Thoracic aorta (tissue), 2 donors: ENCODE measurements at regions not wholly inside any gene's neighbourhood (a gene's known extent, or its start where the extent isn't known, plus 50 kb on each side); places are given as distances from the start of the nearest gene placed in this dataset.

Source experiments
- ATAC-seq: fragments of 150-250 bp; one replicate; pipeline ENCODE4 v1.8.0; 2017; ENCODE audit warnings: low read depth; ENCODE audit not compliant: insufficient number of reproducible peaks, low FRiP score
- DNase-seq: peaks from one replicate; pipeline ENCODE4 v3.0.0-alpha.2; 2020; ENCODE audit warnings: low spot score
- H3K27ac ChIP-seq, 2 donors: fragments of 200-600 bp; sonication (generic); 1 replicate in 1 of 2; 2 replicates in 1 of 2; pipeline ENCODE4 v1.5.1; 2016; ENCODE audit warnings: mild to moderate bottlenecking in 2 of 2, moderate library complexity in 2 of 2
- H3K27me3 ChIP-seq: fragments of 200-600 bp; sonication (generic); replicated peaks from 2 replicates; pipeline ENCODE4 v1.6.0; 2016; ENCODE audit warnings: mild to moderate bottlenecking; ENCODE audit not compliant: insufficient read depth
- H3K36me3 ChIP-seq: fragments of 200-600 bp; sonication (generic); one replicate; pipeline ENCODE4 v1.5.1; 2016
- H3K4me1 ChIP-seq, 2 donors: fragments of 200-600 bp; sonication (generic); 1 replicate in 1 of 2; 2 replicates in 1 of 2; pipeline versions ENCODE4 v1.5.1 to v1.6.0; 2016; ENCODE audit warnings: low read depth in 2 of 2, mild to moderate bottlenecking in 1 of 2; ENCODE audit not compliant: control insufficient read depth in 1 of 2
- H3K4me3 ChIP-seq: fragments of 200-600 bp; sonication (generic); 2 replicates; pipeline ENCODE4 v1.5.1; 2016; ENCODE audit warnings: mild to moderate bottlenecking
- H3K9me3 ChIP-seq: fragments of 200-600 bp; sonication (generic); 2 replicates; pipeline ENCODE4 v1.5.1; 2016
- TF ChIP-seq, protein P1 (sequence below): fragments of 200-600 bp; sonication (generic); IDR thresholded peaks from one replicate; pipeline ENCODE4 v1.5.1; 2019; ENCODE audit warnings: antibody characterized with exemption

DNA sequence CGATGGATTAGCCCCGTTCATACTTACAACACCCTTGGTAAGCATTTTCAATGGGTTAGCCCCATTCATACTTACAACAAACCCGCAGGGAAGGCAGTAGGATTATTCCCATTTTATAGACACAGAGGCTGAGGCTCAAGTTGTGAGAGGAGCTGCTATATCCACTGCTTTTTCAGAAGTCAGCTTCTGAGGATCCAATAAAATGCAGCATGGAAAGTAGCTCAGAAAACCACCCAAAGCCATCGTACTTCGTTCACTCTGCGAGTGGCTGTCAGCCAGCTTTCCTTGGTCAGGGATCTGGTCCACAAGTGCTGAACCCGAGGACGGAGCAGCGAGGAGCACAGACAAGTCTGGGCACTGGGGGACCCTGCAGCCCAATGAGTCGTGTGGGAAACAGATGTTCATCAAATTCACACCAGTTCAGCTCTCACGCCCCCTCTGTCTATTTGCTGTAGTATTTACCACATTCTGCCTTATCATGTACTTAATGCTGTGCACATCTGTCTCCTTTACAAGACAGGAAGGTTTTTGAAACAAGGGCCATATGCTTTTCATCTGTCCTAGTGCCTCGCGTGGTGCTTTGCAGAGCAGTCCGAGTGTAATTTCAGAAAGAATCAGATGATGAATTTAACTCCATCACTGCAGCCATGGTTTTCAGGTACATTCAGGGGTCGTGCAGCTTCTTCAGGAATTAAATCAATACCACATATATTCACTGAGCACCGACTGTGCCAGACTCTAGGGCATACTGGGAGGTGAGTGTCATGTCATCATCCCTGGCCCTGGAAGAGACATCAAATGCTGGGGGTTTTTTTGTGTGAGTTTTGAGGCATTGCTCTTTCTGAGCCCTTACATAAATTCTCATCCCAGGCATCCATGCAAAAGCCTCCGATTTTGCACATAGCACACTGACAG lies 256.9 kb downstream of the CDH26 start:
- Histone ChIP-seq H3K4me3 (no peak overlapping the region), H3K27me3 (no peaks in the 10 kb centered on the region), H3K36me3 (no peaks in the 10 kb centered on the region), H3K9me3 (no peaks in the 10 kb centered on the region), H3K4me1 (no peaks in the 10 kb centered on the region), H3K27ac (no peak overlapping the region)
- TF ChIP-seq, protein P1, sequence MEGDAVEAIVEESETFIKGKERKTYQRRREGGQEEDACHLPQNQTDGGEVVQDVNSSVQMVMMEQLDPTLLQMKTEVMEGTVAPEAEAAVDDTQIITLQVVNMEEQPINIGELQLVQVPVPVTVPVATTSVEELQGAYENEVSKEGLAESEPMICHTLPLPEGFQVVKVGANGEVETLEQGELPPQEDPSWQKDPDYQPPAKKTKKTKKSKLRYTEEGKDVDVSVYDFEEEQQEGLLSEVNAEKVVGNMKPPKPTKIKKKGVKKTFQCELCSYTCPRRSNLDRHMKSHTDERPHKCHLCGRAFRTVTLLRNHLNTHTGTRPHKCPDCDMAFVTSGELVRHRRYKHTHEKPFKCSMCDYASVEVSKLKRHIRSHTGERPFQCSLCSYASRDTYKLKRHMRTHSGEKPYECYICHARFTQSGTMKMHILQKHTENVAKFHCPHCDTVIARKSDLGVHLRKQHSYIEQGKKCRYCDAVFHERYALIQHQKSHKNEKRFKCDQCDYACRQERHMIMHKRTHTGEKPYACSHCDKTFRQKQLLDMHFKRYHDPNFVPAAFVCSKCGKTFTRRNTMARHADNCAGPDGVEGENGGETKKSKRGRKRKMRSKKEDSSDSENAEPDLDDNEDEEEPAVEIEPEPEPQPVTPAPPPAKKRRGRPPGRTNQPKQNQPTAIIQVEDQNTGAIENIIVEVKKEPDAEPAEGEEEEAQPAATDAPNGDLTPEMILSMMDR, result no peak
- DNase-seq (no peak), ATAC-seq (no peak)

DNA sequence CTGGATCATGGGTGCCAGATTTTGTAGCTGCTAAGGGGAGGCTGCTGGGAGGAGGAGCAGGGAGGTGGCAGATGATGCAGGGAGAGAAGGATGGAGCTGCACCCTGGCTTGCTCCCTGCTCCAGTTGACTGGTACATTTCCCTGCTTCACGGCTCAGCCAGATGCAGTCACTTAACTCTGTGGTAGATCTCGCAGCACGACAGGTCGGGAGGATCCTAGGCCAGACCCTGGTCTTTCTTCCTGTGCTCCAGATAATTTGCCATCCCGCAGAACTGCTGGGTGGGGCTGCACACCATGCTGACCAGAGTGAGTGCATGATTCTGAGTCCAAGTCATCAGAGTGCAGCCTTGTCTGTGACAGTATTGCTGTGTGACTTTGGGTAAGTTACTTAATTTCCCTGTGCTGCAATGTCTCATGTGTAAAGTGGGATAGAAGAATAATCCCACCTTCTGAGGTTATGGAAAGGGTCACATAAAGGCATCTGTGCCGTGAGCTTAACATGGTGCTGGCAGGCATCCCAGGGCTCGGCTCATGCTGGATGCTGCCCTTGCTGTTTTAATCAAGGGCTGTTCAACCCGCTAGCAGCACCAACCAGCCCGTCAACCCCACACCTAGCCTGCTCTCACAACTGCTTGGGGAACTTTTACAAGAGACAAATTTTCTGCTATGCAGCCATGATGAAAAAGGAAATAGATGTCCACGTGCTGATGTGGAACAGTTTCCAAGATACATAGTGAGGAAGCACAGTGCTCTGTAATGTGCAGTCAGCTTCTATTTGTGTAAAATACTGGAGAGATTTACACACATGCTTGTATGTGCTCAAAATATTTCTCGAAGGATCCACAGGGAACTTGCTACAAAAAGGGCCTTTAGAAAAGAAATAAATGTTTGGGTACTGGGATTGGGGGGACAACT lies 257.9 kb downstream of the CDH26 start:
- TF ChIP-seq, protein P1, result no peak
- Histone ChIP-seq H3K36me3 (no peaks in the 10 kb centered on the region), H3K27ac (no peak overlapping the region), H3K4me3 (no peak overlapping the region), H3K9me3 (no peaks in the 10 kb centered on the region), H3K27me3 (no peaks in the 10 kb centered on the region), H3K4me1 (no peaks in the 10 kb centered on the region)
- ATAC-seq (no peak), DNase-seq (no peak)

DNA sequence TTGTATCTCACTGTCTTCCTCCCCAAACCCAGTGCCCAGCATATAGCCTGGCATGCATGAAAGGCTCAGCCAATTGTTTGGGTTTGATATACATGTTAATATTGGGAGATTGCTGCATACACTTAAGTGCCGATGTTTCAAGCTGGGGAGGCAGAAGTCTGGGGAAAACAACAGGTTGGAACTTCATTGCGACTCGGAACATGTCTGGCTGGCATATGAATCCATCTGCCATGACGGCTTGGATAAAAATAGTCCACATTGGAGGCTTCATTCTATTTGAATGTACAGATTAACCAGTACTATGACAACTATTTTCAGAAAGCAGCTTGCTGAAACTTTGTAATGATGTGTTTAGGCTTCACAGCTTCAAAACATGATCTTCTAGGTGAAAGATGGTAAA lies 261.0 kb downstream of the CDH26 start:
- Histone ChIP-seq H3K27ac (no peak overlapping the region), H3K4me1 (no peaks in the 10 kb centered on the region), H3K9me3 (no peaks in the 10 kb centered on the region), H3K36me3 (no peaks in the 10 kb centered on the region), H3K4me3 (no peak overlapping the region), H3K27me3 (no peaks in the 10 kb centered on the region)
- DNase-seq (no peak), ATAC-seq (no peak)
- TF ChIP-seq, protein P1, result no peak

GRCh38 chr20:60219984-60220562 lies 261.9 kb downstream of the CDH26 start:
- H3K9me3 ChIP-seq, result no peaks in the 10 kb centered on the region
- H3K36me3 ChIP-seq, result no peaks in the 10 kb centered on the region
- no peaks in the 10 kb centered on the region for H3K4me1 ChIP-seq
- no peaks in the 10 kb centered on the region for H3K27me3 ChIP-seq
- no peak for DNase-seq
- no peak overlapping the region for H3K27ac ChIP-seq
- TF ChIP-seq, protein P1, result no peak
- ATAC-seq, result no peak
- H3K4me3 ChIP-seq, result no peak overlapping the region

DNA sequence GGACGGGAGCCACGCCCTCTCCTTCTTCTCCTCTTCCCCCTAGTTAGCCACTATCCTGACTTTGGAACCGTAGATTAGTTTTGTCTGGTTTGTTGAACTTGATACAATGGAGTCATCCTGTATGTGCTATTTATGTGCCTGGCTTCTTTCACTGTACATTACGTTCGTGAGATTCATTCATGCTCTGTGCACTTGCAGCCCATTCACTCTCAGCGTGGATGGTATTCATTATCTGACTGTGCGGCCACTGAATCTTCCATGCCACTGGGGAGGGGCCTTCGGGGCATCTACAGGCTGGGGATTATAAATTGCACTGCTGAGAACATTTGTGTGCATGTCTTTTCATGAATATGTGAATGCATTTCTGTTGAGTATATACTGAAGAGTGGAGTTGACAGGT lies 262.5 kb downstream of the CDH26 start:
- H3K9me3 ChIP-seq, result no peaks in the 10 kb centered on the region
- no peak overlapping the region for H3K4me3 ChIP-seq
- ATAC-seq (no peak), DNase-seq (no peak)
- no peak overlapping the region for H3K27ac ChIP-seq
- no peaks in the 10 kb centered on the region for H3K27me3 ChIP-seq
- H3K4me1 ChIP-seq, result no peaks in the 10 kb centered on the region
- TF ChIP-seq, protein P1, result no peak
- H3K36me3 ChIP-seq, result no peaks in the 10 kb centered on the region
